ENCODE measurements at regions not wholly inside any gene's neighbourhood (a gene's known extent, or its start where the extent isn't known, plus 50 kb on each side); places are given as distances from the start of the nearest gene placed in this dataset.

- TF ChIP-seq CTCF (optimal IDR thresholded peaks at IDR 0.05 in 1 of 3, IDR thresholded peaks at IDR 0.05 in 1 of 3, conservative IDR thresholded peaks at IDR 0.05 in 1 of 3; ENCODE audit: extremely low read depth in 1 of 3, insufficient read depth in 2 of 3, low read length in 3 of 3) (no peak), EZH2 (IDR thresholded peaks at IDR 0.05; ENCODE audit: low read length) (no peak)
Observed at GRCh38 chr3:104810896-104811295, 555.8 kb upstream of the ALCAM start.
